ENCODE measurements at regions not wholly inside any gene's neighbourhood (a gene's known extent, or its start where the extent isn't known, plus 50 kb on each side); places are given as distances from the start of the nearest gene placed in this dataset.

DNA sequence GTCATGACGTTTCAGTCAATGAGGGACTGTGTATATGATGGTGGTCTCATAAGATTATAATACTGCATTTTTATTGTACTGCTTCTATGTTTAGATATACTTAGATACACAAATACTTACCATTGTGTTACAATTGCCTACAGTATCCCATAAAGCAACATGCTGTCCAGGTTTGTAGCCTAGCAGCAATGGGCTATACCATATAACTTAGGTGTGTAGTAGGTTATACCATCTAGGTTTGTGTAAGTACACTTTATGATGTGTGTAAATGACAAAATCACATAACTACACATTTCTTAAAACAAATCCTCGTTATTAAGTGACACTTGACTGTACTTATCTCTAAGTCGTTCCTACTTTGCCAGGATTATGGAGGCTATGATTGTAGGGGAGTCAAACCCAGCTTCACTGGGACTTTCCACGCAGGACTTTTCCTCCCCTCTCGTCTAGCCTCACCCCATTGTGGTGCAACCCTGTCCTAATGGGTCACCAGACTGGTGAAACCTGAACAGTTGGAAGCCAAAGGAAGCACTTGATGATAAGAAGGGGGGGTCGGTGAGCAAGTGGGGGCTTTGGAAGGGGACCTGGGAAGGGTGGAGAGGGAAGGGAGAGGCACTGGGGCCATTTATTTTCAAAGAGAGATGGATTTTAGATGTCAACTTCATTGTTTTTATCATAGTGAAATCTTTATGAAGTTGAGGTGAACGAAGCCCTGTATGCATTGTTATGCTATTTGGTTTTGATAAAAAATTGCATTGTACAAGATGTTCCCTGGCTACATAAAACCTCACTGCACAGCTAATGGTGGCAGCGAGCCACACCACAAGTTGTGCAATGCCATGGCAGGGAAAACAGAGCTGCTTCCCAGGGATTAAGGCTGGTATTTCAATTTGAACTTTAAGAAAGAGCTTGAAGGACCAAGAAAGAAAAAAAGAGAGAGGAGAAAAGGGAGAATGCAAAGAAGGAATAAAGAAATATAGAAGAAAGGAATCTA lies 129.1 kb downstream of the EHF start:
- TF ChIP-seq, protein P1, sequence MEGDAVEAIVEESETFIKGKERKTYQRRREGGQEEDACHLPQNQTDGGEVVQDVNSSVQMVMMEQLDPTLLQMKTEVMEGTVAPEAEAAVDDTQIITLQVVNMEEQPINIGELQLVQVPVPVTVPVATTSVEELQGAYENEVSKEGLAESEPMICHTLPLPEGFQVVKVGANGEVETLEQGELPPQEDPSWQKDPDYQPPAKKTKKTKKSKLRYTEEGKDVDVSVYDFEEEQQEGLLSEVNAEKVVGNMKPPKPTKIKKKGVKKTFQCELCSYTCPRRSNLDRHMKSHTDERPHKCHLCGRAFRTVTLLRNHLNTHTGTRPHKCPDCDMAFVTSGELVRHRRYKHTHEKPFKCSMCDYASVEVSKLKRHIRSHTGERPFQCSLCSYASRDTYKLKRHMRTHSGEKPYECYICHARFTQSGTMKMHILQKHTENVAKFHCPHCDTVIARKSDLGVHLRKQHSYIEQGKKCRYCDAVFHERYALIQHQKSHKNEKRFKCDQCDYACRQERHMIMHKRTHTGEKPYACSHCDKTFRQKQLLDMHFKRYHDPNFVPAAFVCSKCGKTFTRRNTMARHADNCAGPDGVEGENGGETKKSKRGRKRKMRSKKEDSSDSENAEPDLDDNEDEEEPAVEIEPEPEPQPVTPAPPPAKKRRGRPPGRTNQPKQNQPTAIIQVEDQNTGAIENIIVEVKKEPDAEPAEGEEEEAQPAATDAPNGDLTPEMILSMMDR (IDR thresholded peaks at IDR 0.05) = no peak
- no peak for TF ChIP-seq POLR2A (IDR thresholded peaks at IDR 0.05)
- peak; percentile 90 to 96 for DNase-seq (ENCODE audit: low spot score in 2 of 2)
- intact Hi-C loops (cut with DNase I; ENCODE audit: low total_unique reads) = no loop called here
- H3K4me3 ChIP-seq (ENCODE audit: low read depth, poor library complexity, severe bottlenecking) = no peak overlapping the region
- WGBS, 2 donors = 40 to 43% methylated on average over 8 of the region's 8 CpGs

DNA sequence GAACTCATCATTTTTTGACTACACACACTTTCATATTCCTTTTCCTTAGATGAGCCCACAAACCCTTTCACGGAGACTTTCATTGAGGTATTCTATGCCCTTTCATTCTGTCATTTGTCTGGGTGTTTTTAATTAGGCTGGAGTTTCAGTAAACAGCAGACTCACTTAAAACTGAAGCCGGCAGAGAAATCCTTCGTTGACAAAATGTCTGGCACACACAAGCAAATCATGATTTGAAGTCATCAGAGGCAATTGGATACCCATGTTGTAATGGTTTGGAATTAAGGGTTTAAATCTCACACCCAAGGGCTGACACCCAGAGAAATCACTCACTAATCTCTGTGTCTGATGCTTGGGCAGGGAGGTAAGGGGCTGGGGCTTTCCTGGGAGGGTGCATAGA lies 127.1 kb downstream of the EHF start:
- H3K4me3 ChIP-seq (ENCODE audit: low read depth, poor library complexity, severe bottlenecking) = no peak overlapping the region
- TF ChIP-seq, protein P1 (IDR thresholded peaks at IDR 0.05) = no peak
- no peak for TF ChIP-seq POLR2A (IDR thresholded peaks at IDR 0.05)
- WGBS, 2 donors = 50 to 69% methylated on average over 3 of the region's 3 CpGs
- intact Hi-C loops (cut with DNase I; ENCODE audit: low total_unique reads) = no loop called here
- no peak for DNase-seq (ENCODE audit: low spot score in 2 of 2)

DNA sequence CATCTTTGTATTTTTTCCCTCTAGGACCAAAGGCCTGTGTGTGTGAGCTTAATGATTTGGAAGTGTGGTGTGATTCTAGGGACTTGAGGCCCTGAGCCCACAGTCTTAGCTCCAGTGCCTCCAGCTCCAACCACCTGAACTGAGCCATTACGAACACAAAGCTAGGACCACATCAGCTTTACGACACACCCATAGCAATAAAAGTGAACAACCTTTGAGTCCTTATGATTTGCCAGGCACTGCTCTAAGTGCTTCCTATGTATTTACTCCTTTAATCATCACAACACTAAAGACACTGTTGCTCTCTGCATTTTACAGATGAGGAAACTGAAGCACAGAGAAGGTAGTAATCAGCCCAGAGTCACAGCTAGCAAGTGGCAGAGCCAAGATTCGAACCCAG lies 126.4 kb downstream of the EHF start:
- no peak for DNase-seq (ENCODE audit: low spot score in 2 of 2)
- no peak overlapping the region for H3K4me3 ChIP-seq (ENCODE audit: low read depth, poor library complexity, severe bottlenecking)
- 59 to 61% methylated on average over 3 of the region's 3 CpGs for WGBS, 2 donors
- intact Hi-C loops (cut with DNase I; ENCODE audit: low total_unique reads) = no loop called here
- TF ChIP-seq, protein P1 (IDR thresholded peaks at IDR 0.05) = no peak
- TF ChIP-seq POLR2A (IDR thresholded peaks at IDR 0.05) = no peak

DNA sequence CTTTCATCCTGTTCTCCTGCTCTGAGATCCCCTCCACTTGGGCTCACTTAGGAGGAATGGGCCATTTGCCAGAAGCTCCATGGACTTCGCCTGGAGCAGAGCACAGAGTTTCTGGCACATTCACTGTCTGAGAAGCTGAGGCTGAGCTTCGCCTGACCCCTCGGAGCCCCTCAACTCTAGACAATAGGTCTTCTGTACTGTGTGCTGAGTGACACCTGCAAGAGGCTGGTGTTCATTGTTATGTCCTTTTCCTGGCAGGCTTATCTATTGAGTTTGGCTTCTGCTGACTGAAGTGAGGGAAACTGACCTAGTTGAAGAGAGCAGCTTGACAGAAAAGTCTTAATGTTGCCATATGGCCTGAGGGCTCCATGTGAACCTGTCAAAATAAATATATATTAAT lies 124.3 kb downstream of the EHF start:
- no peak for TF ChIP-seq POLR2A (IDR thresholded peaks at IDR 0.05)
- TF ChIP-seq, protein P1 (IDR thresholded peaks at IDR 0.05) = no peak
- H3K4me3 ChIP-seq (ENCODE audit: low read depth, poor library complexity, severe bottlenecking) = no peak overlapping the region
- no peak for DNase-seq (ENCODE audit: low spot score in 2 of 2)
- intact Hi-C loops (cut with DNase I; ENCODE audit: low total_unique reads) = no loop called here
- WGBS, 2 donors = 32 to 44% methylated on average over 3 of the region's 3 CpGs

DNA sequence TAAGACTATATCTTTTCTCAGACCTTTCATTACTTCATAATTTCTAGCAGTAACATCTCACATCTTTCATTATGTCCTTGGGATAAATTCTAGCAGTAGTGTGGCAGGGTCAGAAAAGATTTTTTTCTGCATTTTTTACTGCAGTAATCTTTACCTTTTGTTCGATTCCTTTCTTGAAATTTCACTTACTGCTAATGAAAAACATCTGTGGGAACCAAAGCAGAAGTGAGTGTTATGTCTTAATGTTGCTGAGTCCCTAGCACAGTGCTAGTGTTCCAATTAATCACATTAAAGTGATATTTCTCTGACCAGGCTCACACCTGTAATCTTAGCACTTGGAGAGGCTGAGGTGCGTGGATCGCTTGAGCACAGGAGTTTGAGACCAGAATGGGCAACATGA lies 123.6 kb downstream of the EHF start:
- TF ChIP-seq, protein P1 (IDR thresholded peaks at IDR 0.05) = no peak
- TF ChIP-seq POLR2A (IDR thresholded peaks at IDR 0.05) = no peak
- no peak overlapping the region for H3K4me3 ChIP-seq (ENCODE audit: low read depth, poor library complexity, severe bottlenecking)
- intact Hi-C loops (cut with DNase I; ENCODE audit: low total_unique reads) = no loop called here
- WGBS, 2 donors = 66 to 76% methylated on average over 3 of the region's 3 CpGs
- no peak for DNase-seq (ENCODE audit: low spot score in 2 of 2)
